Fibroblast of lung (primary cell): ENCODE measurements at regions not wholly inside any gene's neighbourhood (a gene's known extent, or its start where the extent isn't known, plus 50 kb on each side); places are given as distances from the start of the nearest gene placed in this dataset.

Experiments
- EZH2 ChIP-seq: IDR thresholded peaks from 2 replicates; pipeline ENCODE4 v1.5.1; 2012; ENCODE audit warnings: low read length, control low read depth, mild to moderate bottlenecking; ENCODE audit errors: missing control alignments
- TF ChIP-seq, protein P1 (sequence below), 2 donors: IDR thresholded peaks in 1 of 2; conservative IDR thresholded peaks in 1 of 2; 1 replicate in 1 of 2; 2 replicates in 1 of 2; pipeline ENCODE4 v1.5.1; 2011 to 2012; ENCODE audit warnings: low read length in 2 of 2, control low read depth in 1 of 2, inconsistent platforms in 1 of 2, low read depth in 1 of 2, mild to moderate bottlenecking in 1 of 2

DNA sequence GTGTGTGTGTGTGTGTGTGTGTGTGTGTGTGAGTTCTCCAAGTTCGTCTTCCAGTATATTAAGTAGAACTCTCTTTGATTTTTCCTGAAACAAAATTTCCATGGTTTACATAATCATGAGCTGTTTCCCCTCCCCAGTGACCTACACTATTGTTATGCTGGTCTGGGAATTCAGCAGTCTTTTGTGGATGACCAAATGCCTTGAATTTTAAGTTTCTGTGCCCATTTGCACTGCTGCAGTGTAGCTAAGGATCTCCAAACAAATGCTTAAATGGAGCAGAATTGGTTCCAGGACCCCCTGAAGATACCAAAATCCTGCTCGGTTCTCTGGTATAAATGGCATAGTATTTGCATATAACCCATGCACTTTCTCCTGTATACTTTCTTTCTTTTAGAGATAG is 77.2 kb upstream of the SLC34A2 start:
- TF ChIP-seq, protein P1, sequence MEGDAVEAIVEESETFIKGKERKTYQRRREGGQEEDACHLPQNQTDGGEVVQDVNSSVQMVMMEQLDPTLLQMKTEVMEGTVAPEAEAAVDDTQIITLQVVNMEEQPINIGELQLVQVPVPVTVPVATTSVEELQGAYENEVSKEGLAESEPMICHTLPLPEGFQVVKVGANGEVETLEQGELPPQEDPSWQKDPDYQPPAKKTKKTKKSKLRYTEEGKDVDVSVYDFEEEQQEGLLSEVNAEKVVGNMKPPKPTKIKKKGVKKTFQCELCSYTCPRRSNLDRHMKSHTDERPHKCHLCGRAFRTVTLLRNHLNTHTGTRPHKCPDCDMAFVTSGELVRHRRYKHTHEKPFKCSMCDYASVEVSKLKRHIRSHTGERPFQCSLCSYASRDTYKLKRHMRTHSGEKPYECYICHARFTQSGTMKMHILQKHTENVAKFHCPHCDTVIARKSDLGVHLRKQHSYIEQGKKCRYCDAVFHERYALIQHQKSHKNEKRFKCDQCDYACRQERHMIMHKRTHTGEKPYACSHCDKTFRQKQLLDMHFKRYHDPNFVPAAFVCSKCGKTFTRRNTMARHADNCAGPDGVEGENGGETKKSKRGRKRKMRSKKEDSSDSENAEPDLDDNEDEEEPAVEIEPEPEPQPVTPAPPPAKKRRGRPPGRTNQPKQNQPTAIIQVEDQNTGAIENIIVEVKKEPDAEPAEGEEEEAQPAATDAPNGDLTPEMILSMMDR (conservative IDR thresholded peaks at IDR 0.05 in 1 of 2, IDR thresholded peaks at IDR 0.05 in 1 of 2; ENCODE audit: low read depth in 1 of 2, low read length in 2 of 2) = no peak
- no peak for TF ChIP-seq EZH2
